H1 (cell line): ENCODE measurements at regions not wholly inside any gene's neighbourhood (a gene's known extent, or its start where the extent isn't known, plus 50 kb on each side); places are given as distances from the start of the nearest gene placed in this dataset.

ENCODE experiments used
- CTCF ChIA-PET: fragments of 300-600 bp; sonication (Branson Sonifier 250); formaldehyde crosslinking; loops from one replicate; lab custom pipeline; 2021; ENCODE audit not compliant: partially characterized antibody; lab: Charles Lee
- POLR2A ChIA-PET: fragments of 300-600 bp; sonication (Branson Sonifier 250); formaldehyde crosslinking; loops from one replicate; lab custom pipeline; 2021; ENCODE audit warnings: inconsistent platforms; ENCODE audit not compliant: partially characterized antibody; lab: Charles Lee
- DNase-seq, 2 experiments: peaks; one replicate each; pipeline versions ENCODE4 v3.0.0 to v3.0.0-alpha.2; 2010 to 2022; ENCODE audit warnings: low spot score in 2 of 2, low read depth in 1 of 2, mixed read lengths in 1 of 2
- FAIRE-seq: peaks from 2 replicates; lab custom pipeline; 2011; peaks lifted over from hg19 to GRCh38; lab: Jason Lieb, UNC
- H2AFZ ChIP-seq: 2 replicates; pipeline ENCODE4 v1.8.1; 2012; ENCODE audit warnings: low read length, inconsistent platforms
- H2AK5ac ChIP-seq: 2 replicates; pipeline ENCODE4 v1.6.1; 2013; ENCODE audit warnings: low read depth, low read length
- H2BK120ac ChIP-seq: replicated peaks from 2 replicates; pipeline ENCODE3; 2013; ENCODE audit warnings: low read depth, low read length, inconsistent platforms
- H2BK12ac ChIP-seq: 2 replicates; pipeline ENCODE4 v1.6.1; 2013; ENCODE audit warnings: low read depth, low read length
- H2BK15ac ChIP-seq: 2 replicates; pipeline ENCODE4 v1.6.1; 2013; ENCODE audit warnings: low read length
- H2BK20ac ChIP-seq: 2 replicates; pipeline ENCODE4 v1.6.1; 2013; ENCODE audit warnings: low read length
- H2BK5ac ChIP-seq: 2 replicates; pipeline ENCODE4 v1.6.1; 2013; ENCODE audit warnings: low read depth, low read length
- H3K14ac ChIP-seq: 2 replicates; pipeline ENCODE4 v1.6.1; 2013; ENCODE audit warnings: inconsistent platforms; ENCODE audit not compliant: insufficient read length
- H3K18ac ChIP-seq: 2 replicates; pipeline ENCODE4 v1.6.1; 2013; ENCODE audit warnings: low read length; ENCODE audit errors: extremely low read depth
- H3K23ac ChIP-seq: 2 replicates; pipeline ENCODE4 v1.6.1; 2013; ENCODE audit warnings: inconsistent platforms; ENCODE audit not compliant: insufficient read length
- H3K23me2 ChIP-seq: 2 replicates; pipeline ENCODE4 v1.6.1; 2013; ENCODE audit warnings: low read depth, low read length
- H3K27ac ChIP-seq: 2 replicates; pipeline ENCODE4 v1.6.1; 2011; ENCODE audit warnings: low read depth, low read length, inconsistent platforms
- H3K27me3 ChIP-seq, 4 experiments: replicated peaks in 1 of 4; 1 replicate in 1 of 4; 2 replicates in 3 of 4; pipeline versions ENCODE4 v1.6.1 to v1.8.1; 2011 to 2013; ENCODE audit warnings: low read length in 3 of 4, mild to moderate bottlenecking in 3 of 4, inconsistent platforms in 2 of 4, mixed read lengths in 2 of 4, moderate library complexity in 1 of 4; ENCODE audit not compliant: control insufficient read depth in 3 of 4, insufficient read depth in 3 of 4; ENCODE audit errors: extremely low read depth in 1 of 4
- H3K36me3 ChIP-seq, 4 experiments: 2 replicates each; pipeline versions ENCODE4 v1.6.1 to v1.8.1; 2011 to 2013; ENCODE audit warnings: mild to moderate bottlenecking in 4 of 4, low read length in 3 of 4, moderate library complexity in 2 of 4, control low read depth in 1 of 4, inconsistent platforms in 1 of 4; ENCODE audit not compliant: insufficient read depth in 4 of 4, control insufficient read depth in 2 of 4
- H3K4ac ChIP-seq: replicated peaks from 2 replicates; pipeline ENCODE3; 2013; ENCODE audit warnings: low read length, low read depth, mixed read lengths, inconsistent platforms; ENCODE audit not compliant: insufficient read length
- H3K4me1 ChIP-seq, 4 experiments: replicated peaks in 1 of 4; 1 replicate in 1 of 4; 2 replicates in 3 of 4; pipeline versions ENCODE4 v1.6.1 to v1.8.1; 2011 to 2013; ENCODE audit warnings: low read length in 3 of 4, inconsistent platforms in 2 of 4, mixed read lengths in 1 of 4; ENCODE audit not compliant: insufficient read depth in 4 of 4, control insufficient read depth in 3 of 4
- H3K4me2 ChIP-seq, 2 experiments: 2 replicates each; pipeline versions ENCODE4 v1.6.1 to v1.8.1; 2011 to 2013; ENCODE audit warnings: low read depth in 2 of 2, low read length in 2 of 2, control low read depth in 1 of 2, inconsistent platforms in 1 of 2, mild to moderate bottlenecking in 1 of 2; ENCODE audit not compliant: insufficient read depth in 1 of 2
- H3K4me3 ChIP-seq, 4 experiments: fragments of 200-600, 300-600 bp in 1 of 4; sonication (generic), shearing (Covaris generic), sonication (Bioruptor Twin) in 1 of 4; 2 replicates each; pipeline versions ENCODE4 v1.5.1 to v1.8.1; 2011 to 2016; ENCODE audit warnings: low read length in 4 of 4, low read depth in 3 of 4, control low read depth in 2 of 4, inconsistent platforms in 2 of 4, mild to moderate bottlenecking in 2 of 4, mixed read lengths in 1 of 4, moderate library complexity in 1 of 4; ENCODE audit not compliant: insufficient read depth in 2 of 4; ENCODE audit errors: extremely low read depth in 1 of 4
- H3K56ac ChIP-seq: replicated peaks from 2 replicates; pipeline ENCODE3; 2013; ENCODE audit warnings: low read depth, mild to moderate bottlenecking, mixed read lengths, low read length, inconsistent platforms; ENCODE audit not compliant: insufficient read length
- H3K79me1 ChIP-seq: 2 replicates; pipeline ENCODE4 v1.6.1; 2013; ENCODE audit warnings: low read depth, low read length, control low read depth
- H3K79me2 ChIP-seq, 2 experiments: 2 replicates each; pipeline versions ENCODE4 v1.6.1 to v1.8.1; 2012 to 2013; ENCODE audit warnings: low read length in 2 of 2, mild to moderate bottlenecking in 2 of 2, inconsistent platforms in 1 of 2; ENCODE audit not compliant: insufficient read depth in 2 of 2, control insufficient read depth in 1 of 2
- H3K9ac ChIP-seq, 4 experiments: replicated peaks in 1 of 4; 1 replicate in 1 of 4; 2 replicates in 3 of 4; pipeline versions ENCODE4 v1.6.1 to v1.8.1; 2011 to 2013; ENCODE audit warnings: low read depth in 3 of 4, low read length in 3 of 4, control low read depth in 2 of 4, mild to moderate bottlenecking in 2 of 4, moderate library complexity in 2 of 4, inconsistent platforms in 1 of 4; ENCODE audit errors: extremely low read depth in 1 of 4
- H3K9me3 ChIP-seq, 2 experiments: 2 replicates each; pipeline versions ENCODE4 v1.6.1 to v1.8.1; 2012 to 2013; ENCODE audit warnings: mild to moderate bottlenecking in 2 of 2, moderate library complexity in 2 of 2, control low read depth in 1 of 2, inconsistent platforms in 1 of 2, low read depth in 1 of 2, low read length in 1 of 2, mixed read lengths in 1 of 2; ENCODE audit not compliant: insufficient read depth in 2 of 2
- H4K20me1 ChIP-seq, 2 experiments: replicated peaks in 1 of 2; 2 replicates each; pipeline versions ENCODE3 to v1.8.1; 2011 to 2013; ENCODE audit warnings: inconsistent platforms in 2 of 2, low read length in 2 of 2, mild to moderate bottlenecking in 1 of 2; ENCODE audit not compliant: insufficient read depth in 2 of 2, control insufficient read depth in 1 of 2
- H4K5ac ChIP-seq: 2 replicates; pipeline ENCODE4 v1.6.1; 2013; ENCODE audit warnings: low read length, low read depth, mixed read lengths, inconsistent platforms; ENCODE audit not compliant: insufficient read length
- H4K8ac ChIP-seq: 2 replicates; pipeline ENCODE4 v1.8.0; 2013; ENCODE audit warnings: mild to moderate bottlenecking, moderate library complexity, low read length, inconsistent platforms; ENCODE audit not compliant: insufficient read depth; ENCODE audit errors: extremely low read depth
- H4K91ac ChIP-seq: replicated peaks from 2 replicates; pipeline ENCODE3; 2013; ENCODE audit warnings: low read length, mixed read lengths, inconsistent platforms; ENCODE audit not compliant: insufficient read length
- NRF1 ChIP-seq: IDR thresholded peaks from 2 replicates; pipeline ENCODE4 v1.6.1; 2011; ENCODE audit warnings: mild to moderate bottlenecking, low read depth, low read length, improper control_type of control experiment
- WGBS, 2 experiments: shearing (Covaris generic) in 1 of 2; methylation state at CpG; one replicate each; pipeline versions ENCODE4 v1.1.6 to v1.1.7; 2013 to 2015; ENCODE audit warnings: low lambda C conversion rate in 2 of 2, mixed read lengths in 2 of 2, inconsistent platforms in 1 of 2, low coverage in 1 of 2, missing lambda C conversion rate in 1 of 2; ENCODE audit not compliant: insufficient replicate concordance in 2 of 2, insufficient coverage in 1 of 2, insufficient read length in 1 of 2; ENCODE audit errors: extremely low coverage in 1 of 2, missing lambda C conversion rate in 1 of 2; 5-methylcytosine and 5-hydroxymethylcytosine counted together

- Histone ChIP-seq H3K23ac (no peak overlapping the region), H4K91ac (no peak overlapping the region), H3K4me2 (0 out of 4 replicates have a peak overlapping the region, but pooled peaks of 1 of the 2 experiments have one; percentile 12), H3K27ac (no peak overlapping the region), H4K8ac (no peak overlapping the region), H3K9me3 (no peaks in the 10 kb centered on the region), H3K79me2 (no peaks in the 10 kb centered on the region), H3K79me1 (no peaks in the 10 kb centered on the region), H3K4ac (no peak overlapping the region), H4K5ac (no peak overlapping the region), H3K14ac (no peak overlapping the region), H3K9ac (no peak overlapping the region), H2AFZ (no peak overlapping the region), H2AK5ac (no peak overlapping the region), H4K20me1 (no peaks in the 10 kb centered on the region), H2BK20ac (no peak overlapping the region), H3K23me2 (no peaks in the 10 kb centered on the region), H3K4me3 (no peak overlapping the region), H2BK15ac (no peak overlapping the region), H2BK120ac (no peak overlapping the region), H3K56ac (no peak overlapping the region), H3K36me3 (no peaks in the 10 kb centered on the region), H3K27me3 (no peaks in the 10 kb centered on the region), H2BK5ac (no peak overlapping the region), H3K4me1 (peaks cover 7 to 10% (median 8%) of the 10 kb centered on the region in 4 experiments; a peak in 6 of 7 replicates), H3K18ac (no peak overlapping the region), H2BK12ac (no peak overlapping the region)
- DNase-seq (no peak), FAIRE-seq (no peak)
- ChIA-PET POLR2A (interaction anchor here (0.8 kb wide), 1 partner anchor 88 kb away, joined by 3 read pairs; no protein-coding TSS in a partner anchor), CTCF (interaction anchor here (1.2 to 3.0 kb wide), 7 partner anchors 81 to 443 kb away, joined by 3 to 20 read pairs (median 3); no protein-coding TSS in a partner anchor)
- TF ChIP-seq NRF1, result no peak
- 66% methylated on average over 4 of the region's 4 CpGs; no CpG with 5 or more reads in 1 of the 2 experiments for WGBS, 2 experiments
These were observed 93.7 kb downstream of the TMEM17 start for GRCh38 chr2:62412347-62412742.
